Stomach (tissue), 4 donors: ENCODE measurements at regions not wholly inside any gene's neighbourhood (a gene's known extent, or its start where the extent isn't known, plus 50 kb on each side); places are given as distances from the start of the nearest gene placed in this dataset.

Source experiments
- EP300 ChIP-seq: sonication (generic); formaldehyde crosslinking; IDR thresholded peaks from one replicate; pipeline ENCODE4 v1.6.1; 2017; ENCODE audit warnings: antibody characterized with exemption
- POLR2A ChIP-seq, 4 donors: fragments of 450-650 bp; IDR thresholded peaks; one replicate each; pipeline ENCODE4 v1.6.1; 2016; ENCODE audit warnings: antibody characterized with exemption in 4 of 4, control low read depth in 2 of 4, mild to moderate bottlenecking in 1 of 4, moderate library complexity in 1 of 4

GRCh38 chr3:34131091-34131490 is 332.7 kb downstream of the PDCD6IP start:
- TF ChIP-seq POLR2A (IDR thresholded peaks at IDR 0.05) (no peak), EP300 (no peak)
